ENCODE measurements at regions not wholly inside any gene's neighbourhood (a gene's known extent, or its start where the extent isn't known, plus 50 kb on each side); places are given as distances from the start of the nearest gene placed in this dataset.
A peak's percentile ranks its signal among the peaks of the same experiment; 100 is the strongest.

GRCh38 chr4:96585304-96585703 is 745.4 kb downstream of the PDHA2 start:
- no peak for DNase-seq (ENCODE audit: low read depth)
- TF ChIP-seq CTCF (IDR thresholded peaks at IDR 0.05; ENCODE audit: control insufficient read depth, extremely low read depth, insufficient read depth) = no peak

GRCh38 chr4:96593422-96593821 is 753.5 kb downstream of the PDHA2 start:
- H3K4me3 ChIP-seq (ENCODE audit: low read depth, low read length) = no peak overlapping the region
- no peak for TF ChIP-seq CTCF (IDR thresholded peaks at IDR 0.05; ENCODE audit: control insufficient read depth, extremely low read depth, insufficient read depth)
- peak; percentile 1 for DNase-seq (ENCODE audit: low read depth)

More at GRCh38 chr4:96585304-96585703, 745.4 kb downstream of the PDHA2 start:
- H3K4me3 ChIP-seq (ENCODE audit: low read depth, low read length) = no peak overlapping the region

- no peak for TF ChIP-seq CTCF (IDR thresholded peaks at IDR 0.05; ENCODE audit: control insufficient read depth, extremely low read depth, insufficient read depth)
- H3K4me3 ChIP-seq (ENCODE audit: low read depth, low read length) = no peak overlapping the region
- DNase-seq (ENCODE audit: low read depth) = no peak
Measured at GRCh38 chr4:96598465-96598864, 758.6 kb downstream of the PDHA2 start.

GRCh38 chr4:96599752-96600151 is 759.9 kb downstream of the PDHA2 start:
- TF ChIP-seq CTCF (IDR thresholded peaks at IDR 0.05; ENCODE audit: control insufficient read depth, extremely low read depth, insufficient read depth) = no peak
- no peak overlapping the region for H3K4me3 ChIP-seq (ENCODE audit: low read depth, low read length)
- DNase-seq (ENCODE audit: low read depth) = no peak

GRCh38 chr4:96602661-96603060 is 762.8 kb downstream of the PDHA2 start:
- H3K4me3 ChIP-seq (ENCODE audit: low read depth, low read length) = no peak overlapping the region
- DNase-seq (ENCODE audit: low read depth) = no peak
- no peak for TF ChIP-seq CTCF (IDR thresholded peaks at IDR 0.05; ENCODE audit: control insufficient read depth, extremely low read depth, insufficient read depth)

- H3K4me3 ChIP-seq (ENCODE audit: low read depth, low read length) = no peak overlapping the region
- TF ChIP-seq CTCF (IDR thresholded peaks at IDR 0.05; ENCODE audit: control insufficient read depth, extremely low read depth, insufficient read depth) = no peak
- DNase-seq (ENCODE audit: low read depth) = peak; percentile 0
Measured at GRCh38 chr4:96603641-96604040, 763.7 kb downstream of the PDHA2 start.

- no peak for TF ChIP-seq CTCF (IDR thresholded peaks at IDR 0.05; ENCODE audit: control insufficient read depth, extremely low read depth, insufficient read depth)
- no peak for DNase-seq (ENCODE audit: low read depth)
- H3K4me3 ChIP-seq (ENCODE audit: low read depth, low read length) = no peak overlapping the region
Measured at GRCh38 chr4:96606451-96606850, 766.6 kb downstream of the PDHA2 start.

All from LNCaP clone FGC (cell line).